PFSK-1 (cell line): ENCODE measurements at regions not wholly inside any gene's neighbourhood (a gene's known extent, or its start where the extent isn't known, plus 50 kb on each side); places are given as distances from the start of the nearest gene placed in this dataset.

Experiments used
- FOXP2 ChIP-seq: optimal IDR thresholded peaks from 2 replicates; pipeline ENCODE3; 2011; ENCODE audit warnings: borderline replicate concordance, control low read depth, inconsistent platforms; ENCODE audit not compliant: insufficient read depth; ENCODE audit errors: extremely low read length, extremely low read depth
- POLR2AphosphoS5 ChIP-seq: IDR thresholded peaks from 2 replicates; pipeline ENCODE4 v1.6.1; 2012; ENCODE audit warnings: low read depth, mild to moderate bottlenecking, control low read depth, low read length, moderate library complexity
- REST ChIP-seq, 2 experiments: IDR thresholded peaks; 2 replicates each; pipeline versions ENCODE4 v1.6.1 to v1.8.0; 2011 to 2012; ENCODE audit warnings: low read depth in 2 of 2, low read length in 2 of 2, control low read depth in 1 of 2, inconsistent platforms in 1 of 2, mild to moderate bottlenecking in 1 of 2, moderate library complexity in 1 of 2; ENCODE audit not compliant: insufficient read depth in 1 of 2

DNA sequence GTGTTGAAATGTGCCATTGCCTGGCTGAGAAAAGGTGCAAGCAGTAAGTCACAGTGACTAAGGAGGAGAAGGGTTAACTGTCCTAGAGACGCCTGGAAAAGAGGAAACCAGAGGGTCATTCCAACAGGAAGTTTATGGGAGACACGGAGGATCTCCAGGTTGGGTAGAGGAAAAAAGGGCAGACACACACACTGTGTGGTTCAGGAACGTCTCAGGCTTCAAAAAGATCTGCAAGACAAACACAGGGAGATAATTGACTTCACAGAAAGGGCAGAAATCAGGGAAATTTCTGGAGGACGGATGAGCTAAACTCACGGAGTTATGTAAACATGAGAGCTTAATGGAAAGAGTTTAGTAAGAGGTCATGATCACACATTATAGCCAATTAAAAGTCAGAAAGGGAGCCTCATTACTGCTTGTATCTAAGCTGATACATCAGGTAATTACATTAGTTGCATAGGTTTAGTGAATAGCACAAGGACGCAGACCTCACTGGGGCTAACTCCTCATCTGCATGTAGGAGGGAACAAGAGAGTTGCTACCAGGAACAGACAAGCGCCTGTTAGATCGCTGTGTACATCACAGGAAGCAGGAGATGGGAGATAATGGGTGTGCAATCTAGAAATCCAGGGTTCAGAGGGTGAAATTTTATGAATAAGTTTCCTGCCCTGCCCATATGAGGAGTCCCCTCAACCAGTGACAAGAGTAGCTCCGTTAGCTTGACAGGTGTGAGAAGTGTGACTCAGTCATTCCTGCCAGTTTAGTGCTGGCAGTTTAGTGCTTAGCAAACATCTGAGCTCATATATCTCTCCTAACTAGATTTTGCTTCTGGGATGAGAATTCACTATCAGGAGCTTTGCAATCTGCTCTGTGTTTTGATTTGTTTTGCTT is 96.6 kb upstream of the TNR start:
- TF ChIP-seq FOXP2 (peak; percentile 37), POLR2AphosphoS5 (0 out of 2 replicates have a peak, but pooled peaks have one; percentile 26), REST (IDR thresholded peaks at IDR 0.05; ENCODE audit: insufficient read depth in 1 of 2, low read depth in 2 of 2, low read length in 2 of 2) (peak in 1 of 2 experiments; percentile 35; a peak in 1 of 4 replicates)
